MCF 10A (cell line): ENCODE measurements at regions not wholly inside any gene's neighbourhood (a gene's known extent, or its start where the extent isn't known, plus 50 kb on each side); places are given as distances from the start of the nearest gene placed in this dataset.

Experiments
- BruUV-seq: library from RNA; stranded (reverse); fragments of 400-500 nt; replicated peaks from 2 replicates; lab custom pipeline; 2021; lab: Mats Ljungman, UMichigan
- CTCF ChIA-PET: fragments of 300-600 bp; sonication (Branson Sonifier 250); formaldehyde crosslinking; extraction: SDS; loops from one replicate; lab custom pipeline; 2021; ENCODE audit warnings: antibody characterized with exemption, inconsistent platforms; lab: Yijun Ruan, JAX
- POLR2A ChIA-PET: fragments of 300-600, 350-650 bp; sonication (Branson Sonifier 250); formaldehyde crosslinking; extraction: SDS; loops from one replicate; lab custom pipeline; 2020; ENCODE audit warnings: antibody characterized with exemption, inconsistent platforms; lab: Yijun Ruan, JAX
- DNase-seq: peaks from one replicate; pipeline ENCODE4 v3.0.0-alpha.2; 2018; ENCODE audit not compliant: unreplicated experiment
- H3K27ac Mint-ChIP-seq: one replicate; pipeline ENCODE4 v1.8.0; 2022; ENCODE audit warnings: mild to moderate bottlenecking, low read depth, mixed read lengths; ENCODE audit not compliant: unreplicated experiment
- H3K27me3 Mint-ChIP-seq: one replicate; pipeline ENCODE4 v1.8.0; 2022; ENCODE audit warnings: mixed read lengths; ENCODE audit not compliant: insufficient read depth, unreplicated experiment
- H3K36me3 Mint-ChIP-seq: one replicate; pipeline ENCODE4 v1.8.0; 2022; ENCODE audit warnings: mild to moderate bottlenecking, moderate library complexity, mixed read lengths; ENCODE audit not compliant: insufficient read depth, unreplicated experiment
- H3K4me1 Mint-ChIP-seq: one replicate; pipeline ENCODE4 v1.8.0; 2022; ENCODE audit warnings: mixed read lengths; ENCODE audit not compliant: insufficient read depth, unreplicated experiment
- H3K4me3 Mint-ChIP-seq: one replicate; pipeline ENCODE4 v1.8.0; 2022; ENCODE audit warnings: mild to moderate bottlenecking, moderate library complexity, mixed read lengths; ENCODE audit not compliant: unreplicated experiment
- H3K9me3 Mint-ChIP-seq: one replicate; pipeline ENCODE4 v1.8.0; 2022; ENCODE audit warnings: mixed read lengths; ENCODE audit not compliant: unreplicated experiment
- intact Hi-C: fragments of 100-400 bp; cut with micrococcal nuclease; formaldehyde crosslinking; loops from 2 replicates; pipeline ENCODE4 v1.14.1; 2022
- TF ChIP-seq, protein P1 (sequence below): fragments of 200-600 bp; IDR thresholded peaks from one replicate; pipeline ENCODE4 v1.8.0; 2022; ENCODE audit warnings: antibody characterized with exemption, mild to moderate bottlenecking; ENCODE audit not compliant: unreplicated experiment

GRCh38 chr1:201692555-201693394 lies 136.2 kb upstream of the IPO9 start:
- ChIA-PET CTCF (interaction anchor here (0.6 to 6.9 kb wide), 9 partner anchors 10 to 893 kb away, joined by 3 to 83 read pairs (median 4); no protein-coding TSS in a partner anchor), POLR2A (interaction anchor here (0.7 to 1.0 kb wide), 2 partner anchors 32 to 44 kb away, joined by 3 to 5 read pairs; no protein-coding TSS in a partner anchor)
- Mint-ChIP-seq H3K27ac (no peak overlapping the region), H3K36me3 (no peaks in the 10 kb centered on the region), H3K27me3 (no peaks in the 10 kb centered on the region), H3K4me1 (peaks cover 27% of the 10 kb centered on the region), H3K9me3 (no peaks in the 10 kb centered on the region), H3K4me3 (no peak overlapping the region)
- no peak for DNase-seq
- TF ChIP-seq, protein P1, sequence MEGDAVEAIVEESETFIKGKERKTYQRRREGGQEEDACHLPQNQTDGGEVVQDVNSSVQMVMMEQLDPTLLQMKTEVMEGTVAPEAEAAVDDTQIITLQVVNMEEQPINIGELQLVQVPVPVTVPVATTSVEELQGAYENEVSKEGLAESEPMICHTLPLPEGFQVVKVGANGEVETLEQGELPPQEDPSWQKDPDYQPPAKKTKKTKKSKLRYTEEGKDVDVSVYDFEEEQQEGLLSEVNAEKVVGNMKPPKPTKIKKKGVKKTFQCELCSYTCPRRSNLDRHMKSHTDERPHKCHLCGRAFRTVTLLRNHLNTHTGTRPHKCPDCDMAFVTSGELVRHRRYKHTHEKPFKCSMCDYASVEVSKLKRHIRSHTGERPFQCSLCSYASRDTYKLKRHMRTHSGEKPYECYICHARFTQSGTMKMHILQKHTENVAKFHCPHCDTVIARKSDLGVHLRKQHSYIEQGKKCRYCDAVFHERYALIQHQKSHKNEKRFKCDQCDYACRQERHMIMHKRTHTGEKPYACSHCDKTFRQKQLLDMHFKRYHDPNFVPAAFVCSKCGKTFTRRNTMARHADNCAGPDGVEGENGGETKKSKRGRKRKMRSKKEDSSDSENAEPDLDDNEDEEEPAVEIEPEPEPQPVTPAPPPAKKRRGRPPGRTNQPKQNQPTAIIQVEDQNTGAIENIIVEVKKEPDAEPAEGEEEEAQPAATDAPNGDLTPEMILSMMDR = no peak
- intact Hi-C loops = no loop called here
- BruUV-seq = no TSS peak

GRCh38 chr1:201693890-201694607 lies 134.9 kb upstream of the IPO9 start:
- H3K4me1 Mint-ChIP-seq = peaks cover 32% of the 10 kb centered on the region
- H3K4me3 Mint-ChIP-seq = no peak overlapping the region
- no peaks in the 10 kb centered on the region for H3K9me3 Mint-ChIP-seq
- ChIA-PET POLR2A (interaction anchor here (1.0 kb wide), 1 partner anchor 10 kb away, joined by 3 read pairs; no protein-coding TSS in a partner anchor), CTCF (interaction anchor here (1.3 to 6.9 kb wide), 5 partner anchors 10 to 163 kb away, joined by 5 to 83 read pairs (median 14); no protein-coding TSS in a partner anchor)
- TF ChIP-seq, protein P1 = no peak
- intact Hi-C loops = no loop called here
- no TSS peak for BruUV-seq
- no peak overlapping the region for H3K27ac Mint-ChIP-seq
- no peaks in the 10 kb centered on the region for H3K36me3 Mint-ChIP-seq
- H3K27me3 Mint-ChIP-seq = no peaks in the 10 kb centered on the region
- DNase-seq = no peak

DNA sequence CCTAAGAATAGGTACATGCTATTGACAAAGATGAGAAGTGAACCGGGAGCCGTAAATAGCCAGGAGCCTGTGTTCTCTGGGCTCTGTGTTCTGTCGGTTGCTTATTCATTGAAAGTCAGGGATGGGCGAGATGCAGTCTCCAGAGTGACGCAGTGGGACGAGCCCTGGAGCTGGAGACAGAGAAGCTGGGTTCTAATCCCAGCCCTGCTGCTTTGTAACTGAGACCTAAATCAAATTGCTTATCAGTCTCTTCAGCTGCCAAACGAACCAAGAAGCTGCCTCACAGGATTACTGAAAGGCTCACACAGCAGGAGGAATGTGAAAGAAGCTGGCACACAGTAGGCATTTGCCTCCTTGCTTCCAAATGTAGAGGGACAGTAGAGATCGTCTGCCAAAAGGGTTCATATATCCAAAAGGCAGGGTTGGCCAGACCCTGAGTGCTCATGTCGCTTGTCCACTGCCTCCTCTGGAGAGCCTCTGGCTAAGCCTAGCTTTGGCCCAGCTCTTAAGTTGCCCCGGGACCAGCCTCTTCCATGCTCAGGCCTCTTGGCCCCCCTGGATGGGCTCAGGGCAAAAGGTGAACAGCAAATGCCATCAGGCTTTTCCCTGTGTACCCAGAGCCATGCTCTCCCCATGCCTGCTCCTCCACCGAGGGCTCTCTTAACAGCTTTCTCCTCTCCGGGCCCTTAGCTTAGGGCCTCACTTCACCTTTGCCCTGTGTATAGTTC lies 134.2 kb upstream of the IPO9 start:
- Mint-ChIP-seq H3K27ac (no peak overlapping the region), H3K36me3 (no peaks in the 10 kb centered on the region), H3K27me3 (no peaks in the 10 kb centered on the region), H3K4me3 (no peak overlapping the region), H3K9me3 (no peaks in the 10 kb centered on the region), H3K4me1 (peaks cover 32% of the 10 kb centered on the region)
- DNase-seq = no peak
- intact Hi-C loops = no loop called here
- BruUV-seq = no TSS peak
- TF ChIP-seq, protein P1 = no peak
- CTCF ChIA-PET = interaction anchor here (0.5 to 6.9 kb wide), 11 partner anchors 9 to 1036 kb away, joined by 3 to 83 read pairs (median 5); no protein-coding TSS in a partner anchor
- POLR2A ChIA-PET = interaction anchor here (1.0 to 3.0 kb wide), 3 partner anchors 8 to 92 kb away, joined by 3 to 11 read pairs (median 6); no protein-coding TSS in a partner anchor
